PC-9 (cell line): ENCODE measurements at regions not wholly inside any gene's neighbourhood (a gene's known extent, or its start where the extent isn't known, plus 50 kb on each side); places are given as distances from the start of the nearest gene placed in this dataset.

ENCODE experiments used
- CTCF ChIP-seq: fragments of 200-600 bp; sonication (generic); conservative IDR thresholded peaks from 2 replicates; pipeline ENCODE4 v1.6.1; 2017; ENCODE audit warnings: mixed run types, antibody characterized with exemption, mild to moderate bottlenecking, moderate library complexity
- EZH2 ChIP-seq: fragments of 200-600 bp; sonication (generic); IDR thresholded peaks from 2 replicates; pipeline ENCODE4 v1.8.0; 2017; ENCODE audit warnings: antibody characterized with exemption, low read depth

GRCh38 chr3:170806676-170807075, 63.3 kb downstream of the RPL22L1 start:
- no peak for TF ChIP-seq CTCF
- TF ChIP-seq EZH2 = no peak
